ENCODE measurements at regions not wholly inside any gene's neighbourhood (a gene's known extent, or its start where the extent isn't known, plus 50 kb on each side); places are given as distances from the start of the nearest gene placed in this dataset.

- Histone ChIP-seq H3K4me1 (ENCODE audit: insufficient read depth, low read length) (0 out of 2 replicates have a peak, but pooled peaks cover 5% of the 10 kb centered on the region), H3K27ac (ENCODE audit: extremely low read length, insufficient read depth, low read length) (no peak overlapping the region), H3K4me3 (replicated peaks in 1 of 3; ENCODE audit: insufficient read depth in 1 of 3, low read depth in 2 of 3, low read length in 3 of 3) (no peak overlapping the region), H4K20me1 (ENCODE audit: insufficient read depth, low read length) (peaks cover 5% of the 10 kb centered on the region; the same call in 1 of the 2 replicates), H3K79me2 (ENCODE audit: insufficient read depth, low read length) (no peaks in the 10 kb centered on the region), H3K4me2 (ENCODE audit: low read depth, low read length) (no peak overlapping the region), H3K9me3 (ENCODE audit: low read length) (no peaks in the 10 kb centered on the region), H3K36me3 (replicated peaks in 1 of 2; ENCODE audit: control insufficient read depth in 1 of 2, insufficient read depth in 2 of 2, low read length in 2 of 2) (no peaks in the 10 kb centered on the region), H2AFZ (ENCODE audit: low read length) (no peak overlapping the region), H3K27me3 (ENCODE audit: control insufficient read depth in 1 of 2, insufficient read depth in 2 of 2, low read length in 2 of 2) (peaks cover 12 to 54% of the 10 kb centered on the region in 2 experiments), H3K9ac (ENCODE audit: insufficient read depth, low read depth, low read length) (no peak overlapping the region)
- BruUV-seq (replicated peaks): no TSS peak
- peak; percentile 61 for DNase-seq (ENCODE audit: low spot score)
- CTCF ChIA-PET (ENCODE audit: low intra/inter-chr PET ratio, low total read pairs): interaction anchor here (0.9 to 2.9 kb wide), 3 partner anchors 10 to 384 kb away, joined by 3 to 59 read pairs (median 8); no protein-coding TSS in a partner anchor
- peak; percentile 97 for FAIRE-seq
- in situ Hi-C loops (cut with HindIII; ENCODE audit: extremely low pct_ligation_motif_present, low pct_unique_long_range_greater_than_20kb) (no loop called here), intact Hi-C loops (cut with micrococcal nuclease; ENCODE audit: unreplicated experiment) (loop anchor here (1.0 kb wide), 1 partner anchor 385 kb away; no protein-coding TSS in a partner anchor)
- POLR2A ChIA-PET: no interaction called here
- 4% methylated on average over 8 of the region's 8 CpGs for WGBS (ENCODE audit: low lambda C conversion rate)
- ATAC-seq: peak; percentile 68
- TF ChIP-seq CTCF (CRISPR knock-in tag; IDR thresholded peaks at IDR 0.05) (peak; percentile 93), ZNF724P (CRISPR knock-in tag; IDR thresholded peaks at IDR 0.05; ENCODE audit: borderline replicate concordance) (no peak), THAP11 (CRISPR knock-in tag; IDR thresholded peaks at IDR 0.05) (0 out of 2 replicates have a peak, but pooled peaks have one; percentile 18), MXD4 (CRISPR knock-in tag; IDR thresholded peaks at IDR 0.05) (no peak), ZNF382 (CRISPR knock-in tag; IDR thresholded peaks at IDR 0.05; ENCODE audit: borderline replicate concordance) (no peak), MAX (IDR thresholded peaks at IDR 0.05) (peak; percentile 18; the same call in 1 of the 2 replicates), HES4 (CRISPR knock-in tag; IDR thresholded peaks at IDR 0.05; ENCODE audit: borderline replicate concordance) (no peak), UBTF (CRISPR knock-in tag; IDR thresholded peaks at IDR 0.05) (no peak), GATAD2A (CRISPR knock-in tag; IDR thresholded peaks at IDR 0.05) (no peak), ZNF33A (CRISPR knock-in tag; IDR thresholded peaks at IDR 0.05; ENCODE audit: borderline replicate concordance) (no peak), ELF3 (CRISPR knock-in tag; IDR thresholded peaks at IDR 0.05) (0 out of 2 replicates have a peak, but pooled peaks have one; percentile 33), BATF2 (CRISPR knock-in tag; IDR thresholded peaks at IDR 0.05) (no peak), ATF4 (CRISPR knock-in tag; IDR thresholded peaks at IDR 0.05) (no peak), JARID2 (CRISPR knock-in tag; IDR thresholded peaks at IDR 0.05; ENCODE audit: insufficient replicate concordance) (no peak), ZNF260 (CRISPR knock-in tag; IDR thresholded peaks at IDR 0.05; ENCODE audit: borderline replicate concordance, low read depth) (no peak), ZNF776 (CRISPR knock-in tag; IDR thresholded peaks at IDR 0.05) (no peak)
- TF ChIP-seq, protein P1, sequence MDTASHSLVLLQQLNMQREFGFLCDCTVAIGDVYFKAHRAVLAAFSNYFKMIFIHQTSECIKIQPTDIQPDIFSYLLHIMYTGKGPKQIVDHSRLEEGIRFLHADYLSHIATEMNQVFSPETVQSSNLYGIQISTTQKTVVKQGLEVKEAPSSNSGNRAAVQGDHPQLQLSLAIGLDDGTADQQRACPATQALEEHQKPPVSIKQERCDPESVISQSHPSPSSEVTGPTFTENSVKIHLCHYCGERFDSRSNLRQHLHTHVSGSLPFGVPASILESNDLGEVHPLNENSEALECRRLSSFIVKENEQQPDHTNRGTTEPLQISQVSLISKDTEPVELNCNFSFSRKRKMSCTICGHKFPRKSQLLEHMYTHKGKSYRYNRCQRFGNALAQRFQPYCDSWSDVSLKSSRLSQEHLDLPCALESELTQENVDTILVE (CRISPR knock-in tag; IDR thresholded peaks at IDR 0.05): no peak
These were observed 204.8 kb downstream of the TFCP2L1 start for GRCh38 chr2:121080013-121080772.

Measured in HepG2 (cell line).